WTC11 (cell line): ENCODE measurements at regions not wholly inside any gene's neighbourhood (a gene's known extent, or its start where the extent isn't known, plus 50 kb on each side); places are given as distances from the start of the nearest gene placed in this dataset.

Experiments used
- CTCF ChIP-seq: fragments of 200-600 bp; IDR thresholded peaks from 2 replicates; pipeline ENCODE4 v1.8.0; 2022; ENCODE audit warnings: antibody characterized with exemption
- E2F1 ChIP-seq: sonication (generic); formaldehyde crosslinking; IDR thresholded peaks from 2 replicates; pipeline ENCODE4 v1.8.0; 2022; ENCODE audit warnings: mild to moderate bottlenecking, missing genetic modification reagents
- HMGXB4 ChIP-seq: sonication (generic); formaldehyde crosslinking; IDR thresholded peaks from 2 replicates; pipeline ENCODE4 v1.8.1; 2023; ENCODE audit warnings: mild to moderate bottlenecking, moderate library complexity, missing genetic modification reagents
- MAX ChIP-seq: sonication (generic); formaldehyde crosslinking; IDR thresholded peaks from 2 replicates; pipeline ENCODE4 v1.8.0; 2022; ENCODE audit warnings: mild to moderate bottlenecking, missing genetic modification reagents
- NFYB ChIP-seq: sonication (generic); formaldehyde crosslinking; conservative IDR thresholded peaks from 2 replicates; pipeline ENCODE4 v1.8.0; 2022; ENCODE audit warnings: low read depth, missing genetic modification reagents
- RORB ChIP-seq: fragments of 250-450 bp; sonication (Bioruptor Pico); IDR thresholded peaks from 2 replicates; pipeline ENCODE4 v1.9.0; 2021; ENCODE audit warnings: mild to moderate bottlenecking
- USF2 ChIP-seq: sonication (generic); formaldehyde crosslinking; IDR thresholded peaks from 2 replicates; pipeline ENCODE4 v1.8.1; 2023; ENCODE audit warnings: mild to moderate bottlenecking, missing genetic modification reagents, moderate library complexity
- ZBTB21 ChIP-seq: sonication (generic); formaldehyde crosslinking; IDR thresholded peaks from 2 replicates; pipeline ENCODE4 v1.8.1; 2023; ENCODE audit warnings: mild to moderate bottlenecking, missing genetic modification reagents, borderline replicate concordance

- no peak for TF ChIP-seq CTCF
- no peak for TF ChIP-seq ZBTB21
- TF ChIP-seq USF2 (CRISPR knock-in tag), result no peak
- TF ChIP-seq RORB (CRISPR knock-in tag), result no peak
- no peak for TF ChIP-seq MAX (CRISPR knock-in tag)
- no peak for TF ChIP-seq HMGXB4 (CRISPR knock-in tag)
- no peak for TF ChIP-seq NFYB (CRISPR knock-in tag)
- no peak for TF ChIP-seq E2F1 (CRISPR knock-in tag)
These were observed 150.9 kb downstream of the IMPG2 start for GRCh38 chr3:101169516-101169915.
